H7 (cell line): ENCODE measurements at regions not wholly inside any gene's neighbourhood (a gene's known extent, or its start where the extent isn't known, plus 50 kb on each side); places are given as distances from the start of the nearest gene placed in this dataset.
"Not testable (repeated sequence)": the region's sequence is repeated elsewhere in the genome, so short reads cannot be mapped to it uniquely, and the experiment has no call there.

ENCODE experiments used
- DNase-seq: peaks from one replicate; pipeline ENCODE4 v3.0.0; 2012
- H3K27me3 ChIP-seq: 2 replicates; pipeline ENCODE4 v1.6.0; 2011; ENCODE audit warnings: mild to moderate bottlenecking, low read length; ENCODE audit not compliant: control insufficient read depth, insufficient read depth
- H3K36me3 ChIP-seq: replicated peaks from 2 replicates; pipeline ENCODE4 v1.5.1; 2011; ENCODE audit warnings: low read length; ENCODE audit not compliant: control insufficient read depth, insufficient read depth
- H3K4me3 ChIP-seq: 2 replicates; pipeline ENCODE4 v1.5.1; 2011; ENCODE audit warnings: low read depth, mild to moderate bottlenecking, control low read depth, low read length, moderate library complexity; ENCODE audit not compliant: insufficient read depth

GRCh38 chr6:15090745-15091384 lies 155.0 kb upstream of the JARID2 start:
- no peaks in the 10 kb centered on the region for H3K36me3 ChIP-seq

GRCh38 chr6:15096894-15097837 lies 148.7 kb upstream of the JARID2 start:
- H3K4me3 ChIP-seq = no peak overlapping the region
- H3K27me3 ChIP-seq = no peaks in the 10 kb centered on the region
- H3K36me3 ChIP-seq = no peaks in the 10 kb centered on the region
- DNase-seq = no peak

More at GRCh38 chr6:15090745-15091384, 155.0 kb upstream of the JARID2 start:
- DNase-seq = no peak
- no peaks in the 10 kb centered on the region; the same call in 1 of the 2 replicates for H3K27me3 ChIP-seq
- no peak overlapping the region for H3K4me3 ChIP-seq

- DNase-seq = no peak
- no peak overlapping the region for H3K4me3 ChIP-seq
- H3K27me3 ChIP-seq = no peaks in the 10 kb centered on the region
- no peaks in the 10 kb centered on the region for H3K36me3 ChIP-seq
Observed at GRCh38 chr6:15101130-15101529, 144.7 kb upstream of the JARID2 start.

- H3K36me3 ChIP-seq = no peaks in the 10 kb centered on the region
- DNase-seq = no peak
- H3K27me3 ChIP-seq = no peaks in the 10 kb centered on the region
- no peak overlapping the region for H3K4me3 ChIP-seq
Observed at GRCh38 chr6:15102241-15102640, 143.6 kb upstream of the JARID2 start.

- H3K36me3 ChIP-seq = no peaks in the 10 kb centered on the region
- H3K27me3 ChIP-seq = no peaks in the 10 kb centered on the region
- no peak for DNase-seq
- H3K4me3 ChIP-seq = no peak overlapping the region
Observed at GRCh38 chr6:15106958-15107643, 138.8 kb upstream of the JARID2 start.

- H3K27me3 ChIP-seq = no peaks in the 10 kb centered on the region
- no peak for DNase-seq
- H3K36me3 ChIP-seq = no peaks in the 10 kb centered on the region
- no peak overlapping the region for H3K4me3 ChIP-seq
Observed at GRCh38 chr6:15107644-15108382, 138.1 kb upstream of the JARID2 start.

GRCh38 chr6:15108383-15108715 lies 137.5 kb upstream of the JARID2 start:
- no peaks in the 10 kb centered on the region for H3K27me3 ChIP-seq
- H3K36me3 ChIP-seq = no peaks in the 10 kb centered on the region
- H3K4me3 ChIP-seq = no peak overlapping the region
- no peak for DNase-seq

GRCh38 chr6:15109338-15110090 lies 136.4 kb upstream of the JARID2 start:
- Histone ChIP-seq H3K4me3 (no peak overlapping the region), H3K36me3 (no peaks in the 10 kb centered on the region)

GRCh38 chr6:15110726-15111354 lies 135.0 kb upstream of the JARID2 start:
- Histone ChIP-seq H3K36me3 (no peaks in the 10 kb centered on the region), H3K4me3 (no peak overlapping the region), H3K27me3 (no peaks in the 10 kb centered on the region)
- no peak for DNase-seq

More at GRCh38 chr6:15109338-15110090, 136.4 kb upstream of the JARID2 start:
- DNase-seq = no peak
- H3K27me3 ChIP-seq = no peaks in the 10 kb centered on the region

- not testable (repeated sequence) for DNase-seq, H3K36me3 ChIP-seq, H3K4me3 ChIP-seq, H3K27me3 ChIP-seq
Observed at GRCh38 chr6:15111576-15111975, 134.3 kb upstream of the JARID2 start.

GRCh38 chr6:15113587-15113986 lies 132.3 kb upstream of the JARID2 start:
- H3K27me3 ChIP-seq = no peaks in the 10 kb centered on the region
- H3K36me3 ChIP-seq = no peaks in the 10 kb centered on the region
- H3K4me3 ChIP-seq = no peak overlapping the region
- DNase-seq = no peak

GRCh38 chr6:15114061-15114460 lies 131.8 kb upstream of the JARID2 start:
- Histone ChIP-seq H3K4me3 (no peak overlapping the region), H3K27me3 (no peaks in the 10 kb centered on the region), H3K36me3 (no peaks in the 10 kb centered on the region)
- no peak for DNase-seq

- no peaks in the 10 kb centered on the region for H3K36me3 ChIP-seq
- no peaks in the 10 kb centered on the region for H3K27me3 ChIP-seq
- no peak for DNase-seq
- H3K4me3 ChIP-seq = no peak overlapping the region
Observed at GRCh38 chr6:15116889-15117288, 129.0 kb upstream of the JARID2 start.
